GM18508 (cell line): ENCODE measurements at regions not wholly inside any gene's neighbourhood (a gene's known extent, or its start where the extent isn't known, plus 50 kb on each side); places are given as distances from the start of the nearest gene placed in this dataset.
"Not testable (repeated sequence)": the region's sequence is repeated elsewhere in the genome, so short reads cannot be mapped to it uniquely, and the experiment has no call there.

Experiments used
- ATAC-seq: cut with Tn5 transposase; IDR thresholded peaks from one replicate; pipeline ENCODE4 v1.9.1; 2021; ENCODE audit warnings: moderate number of reproducible peaks; ENCODE audit not compliant: insufficient read depth, unreplicated experiment

GRCh38 chr6:51285876-51286275, 467.2 kb downstream of the TFAP2B start:
- ATAC-seq = no peak

DNA sequence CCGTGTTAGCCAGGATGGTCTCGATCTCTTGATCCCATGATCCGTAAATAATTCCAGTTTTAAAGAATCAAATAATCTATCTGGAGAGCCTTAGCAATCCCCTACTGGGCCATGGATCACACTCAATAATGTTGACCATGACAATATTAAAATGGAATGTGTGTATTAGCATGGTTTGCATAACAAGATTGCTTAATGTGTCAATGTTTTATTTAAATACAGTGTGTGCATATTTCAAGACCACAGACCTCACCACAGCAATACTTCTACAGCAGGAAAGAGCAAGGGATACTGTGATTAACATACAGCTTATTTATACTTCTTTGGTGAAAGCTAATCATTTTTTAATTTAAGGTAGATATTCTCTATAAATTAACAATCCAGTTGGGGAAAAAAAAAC, 470.4 kb downstream of the TFAP2B start:
- ATAC-seq = no peak

- no peak for ATAC-seq
Observed at GRCh38 chr6:51292659-51293058, 474.0 kb downstream of the TFAP2B start.

DNA sequence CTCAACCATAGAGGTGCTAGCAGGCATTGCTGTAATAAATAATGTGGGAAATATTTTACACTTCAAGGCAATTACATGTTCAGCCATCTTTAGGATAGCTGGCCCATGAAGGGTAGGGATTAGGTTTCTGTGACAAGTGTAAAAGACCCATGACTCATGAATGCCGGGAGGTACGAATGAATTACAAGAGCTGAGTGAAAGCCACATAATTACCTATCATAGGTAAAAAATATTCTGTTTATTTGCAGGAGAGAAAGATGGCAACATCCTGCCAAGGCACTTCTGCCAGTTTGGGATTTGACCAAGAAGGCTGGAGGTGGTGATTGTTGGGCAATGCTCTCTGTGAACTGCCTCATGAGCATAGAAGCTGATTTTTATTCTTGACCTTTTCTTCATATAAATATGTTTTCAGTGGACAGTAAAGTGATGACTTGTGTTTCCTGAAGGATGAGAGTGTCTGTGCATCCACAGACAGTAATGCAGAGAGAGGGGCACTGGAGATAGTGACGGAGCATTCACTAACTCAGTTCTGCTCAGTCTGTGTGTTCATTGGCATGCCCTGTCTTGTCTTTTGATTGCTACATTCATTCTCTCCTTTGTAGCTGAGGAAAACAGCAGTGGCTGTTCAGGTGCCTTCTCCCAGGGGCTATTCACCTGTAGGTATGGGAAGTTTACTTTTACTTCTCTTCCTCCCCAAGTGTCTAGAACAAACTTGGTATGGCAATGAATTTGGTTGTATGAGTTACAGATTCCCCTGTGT, 481.1 kb downstream of the TFAP2B start:
- no peak for ATAC-seq

GRCh38 chr6:51300510-51300909, 481.8 kb downstream of the TFAP2B start:
- ATAC-seq = peak; percentile 51

- peak; percentile 54 for ATAC-seq
Observed at GRCh38 chr6:51301962-51302361, 483.3 kb downstream of the TFAP2B start.

GRCh38 chr6:51302431-51302830, 483.8 kb downstream of the TFAP2B start:
- ATAC-seq = no peak

GRCh38 chr6:51303338-51303737, 484.7 kb downstream of the TFAP2B start:
- no peak for ATAC-seq

GRCh38 chr6:51314965-51315364, 496.3 kb downstream of the TFAP2B start:
- ATAC-seq = no peak

GRCh38 chr6:51318674-51319073, 500.0 kb downstream of the TFAP2B start:
- no peak for ATAC-seq

DNA sequence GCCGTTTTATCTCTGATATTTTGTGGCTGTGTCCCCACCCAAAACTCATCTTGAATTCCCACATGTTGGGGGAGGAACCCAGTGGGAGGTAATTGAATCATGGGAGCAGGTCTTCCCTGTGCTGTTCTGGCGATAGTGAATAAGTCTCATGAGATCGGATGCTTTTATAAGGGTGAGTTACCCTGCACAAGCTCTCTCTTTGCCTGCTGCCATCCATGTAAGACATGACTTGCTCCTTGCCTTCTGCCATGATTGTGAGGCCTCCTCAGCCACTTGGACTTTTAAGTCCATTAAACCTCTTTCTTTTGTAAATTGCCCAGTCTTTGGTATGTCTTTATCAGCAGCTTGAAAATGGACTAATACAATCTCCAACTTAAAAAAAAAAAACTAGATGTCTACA, 502.8 kb downstream of the TFAP2B start:
- ATAC-seq = not testable (repeated sequence)

- ATAC-seq = no peak
Observed at GRCh38 chr6:51322505-51322904, 503.8 kb downstream of the TFAP2B start.

- no peak for ATAC-seq
Observed at GRCh38 chr6:51323056-51323455, 504.4 kb downstream of the TFAP2B start.

DNA sequence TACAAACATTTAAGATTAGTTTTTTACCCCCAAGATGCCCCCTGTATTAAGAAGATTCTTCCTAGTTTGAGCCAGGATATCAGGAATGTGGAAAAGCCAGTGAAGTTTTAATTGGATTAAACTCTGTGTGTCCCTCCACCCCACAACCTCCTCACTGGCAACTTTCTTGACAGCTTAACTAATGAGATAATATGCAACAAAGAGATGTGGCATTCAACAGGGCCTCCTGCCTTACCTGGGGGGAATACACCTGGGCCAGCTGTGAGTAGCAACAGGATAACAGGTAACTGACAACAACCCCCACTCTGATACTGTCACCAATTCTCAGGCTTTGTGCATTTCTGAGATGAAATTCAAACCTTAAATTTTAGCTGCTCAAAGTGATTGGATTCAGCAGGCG, 512.3 kb downstream of the TFAP2B start:
- no peak for ATAC-seq

- ATAC-seq = no peak
Observed at GRCh38 chr6:51335543-51335942, 516.9 kb downstream of the TFAP2B start.

DNA sequence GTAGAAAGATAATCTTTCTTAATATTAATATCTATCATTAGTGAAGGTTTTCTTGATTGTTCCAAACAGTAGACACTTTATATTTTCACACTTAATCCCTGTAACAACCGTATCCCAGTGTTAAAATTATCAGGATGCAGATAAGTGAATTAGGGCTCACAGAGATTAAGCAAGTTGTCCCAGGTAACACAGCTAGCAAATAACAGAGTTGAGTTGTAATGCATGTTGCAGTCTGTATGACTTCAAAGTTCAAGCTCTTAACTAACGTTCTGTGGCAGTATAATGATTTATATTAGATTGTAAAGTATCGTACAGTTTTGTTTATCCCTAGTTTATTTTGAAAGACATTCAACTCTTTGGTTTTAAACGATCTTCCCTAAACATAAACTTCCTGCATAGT, 517.5 kb downstream of the TFAP2B start:
- no peak for ATAC-seq

GRCh38 chr6:51337277-51337676, 518.6 kb downstream of the TFAP2B start:
- no peak for ATAC-seq

- no peak for ATAC-seq
Observed at GRCh38 chr6:51339108-51339507, 520.4 kb downstream of the TFAP2B start.

DNA sequence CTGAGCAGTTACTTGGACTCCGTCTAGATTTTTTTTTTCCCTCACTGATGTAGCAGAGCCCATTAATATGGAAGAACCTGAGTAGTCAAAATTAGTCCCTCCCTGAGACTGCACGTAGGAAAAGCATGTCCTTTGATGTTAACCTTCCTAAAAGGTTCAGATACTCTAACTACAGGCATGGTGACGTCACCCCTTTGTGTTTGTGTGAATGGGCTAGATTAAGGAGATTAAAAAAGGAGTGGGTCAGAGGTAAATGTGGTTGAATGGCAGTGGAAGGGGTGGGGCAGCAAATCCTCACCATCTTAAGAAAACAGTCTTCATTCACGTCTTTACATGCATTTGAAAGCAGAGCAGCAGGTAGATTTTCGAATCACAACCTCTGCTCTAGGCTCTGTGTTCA, 521.1 kb downstream of the TFAP2B start:
- no peak for ATAC-seq

GRCh38 chr6:51342393-51342792, 523.7 kb downstream of the TFAP2B start:
- no peak for ATAC-seq

- ATAC-seq = no peak
Observed at GRCh38 chr6:51349857-51350256, 531.2 kb downstream of the TFAP2B start.

GRCh38 chr6:51350308-51350904, 531.7 kb downstream of the TFAP2B start:
- ATAC-seq = no peak
